Lung (tissue), 11 donors: ENCODE measurements at regions not wholly inside any gene's neighbourhood (a gene's known extent, or its start where the extent isn't known, plus 50 kb on each side); places are given as distances from the start of the nearest gene placed in this dataset.

Experiments used
- ATAC-seq: fragments of 200-7000 bp; cut with Tn5 transposase; one replicate; pipeline ENCODE4 v1.9.1; 2020; ENCODE audit warnings: moderate number of reproducible peaks; ENCODE audit not compliant: insufficient read depth, low FRiP score
- DNase-seq, 3 donors: peaks; one replicate each; pipeline ENCODE4 v3.0.0-alpha.2; 2013 to 2017
- H3K27ac ChIP-seq, 2 donors: one replicate each; pipeline ENCODE4 v1.5.1; 2013; ENCODE audit warnings: mild to moderate bottlenecking in 2 of 2, moderate library complexity in 2 of 2, control low read depth in 1 of 2, inconsistent platforms in 1 of 2, low read depth in 1 of 2, low read length in 1 of 2
- H3K27me3 ChIP-seq, 3 donors: one replicate each; pipeline ENCODE4 v1.5.1; 2013; ENCODE audit warnings: low read length in 2 of 3; ENCODE audit not compliant: control insufficient read depth in 3 of 3, insufficient read depth in 3 of 3
- H3K36me3 ChIP-seq, 4 donors: one replicate each; pipeline ENCODE4 v1.5.1; 2013; ENCODE audit warnings: low read length in 4 of 4, mild to moderate bottlenecking in 1 of 4, moderate library complexity in 1 of 4; ENCODE audit not compliant: control insufficient read depth in 4 of 4, insufficient read depth in 4 of 4
- H3K4me1 ChIP-seq, 5 donors: one replicate each; pipeline ENCODE4 v1.5.1; 2013; ENCODE audit warnings: low read length in 5 of 5, mild to moderate bottlenecking in 2 of 5, moderate library complexity in 1 of 5; ENCODE audit not compliant: control insufficient read depth in 5 of 5, insufficient read depth in 5 of 5
- H3K4me3 ChIP-seq: one replicate; pipeline ENCODE4 v1.5.1; 2013; ENCODE audit warnings: mild to moderate bottlenecking, control low read depth, moderate library complexity
- H3K9ac ChIP-seq, 2 donors: one replicate each; pipeline ENCODE4 v1.5.1; 2013; ENCODE audit warnings: low read length in 2 of 2, control low read depth in 1 of 2; ENCODE audit not compliant: insufficient read depth in 1 of 2
- H3K9me3 ChIP-seq, 4 donors: one replicate each; pipeline ENCODE4 v1.5.1; 2013; ENCODE audit warnings: low read length in 3 of 4, mild to moderate bottlenecking in 1 of 4, moderate library complexity in 1 of 4; ENCODE audit not compliant: control insufficient read depth in 4 of 4, insufficient read depth in 3 of 4
- CTCF ChIP-seq: IDR thresholded peaks from 2 replicates; pipeline ENCODE4 v1.5.1; 2012; ENCODE audit warnings: mild to moderate bottlenecking; ENCODE audit errors: control extremely low read depth, extremely low read depth
- WGBS, 2 donors: extraction: QIAGEN DNeasy Blood & Tissue Kit; methylation state at CpG; one replicate each; pipeline ENCODE4 v1.1.7; 2013; 5-methylcytosine and 5-hydroxymethylcytosine counted together
- donor health status: control.
- donor health status: control.
- donor health status: Bipolar disorder and iron deficiency.
- donor health status: healthy.
- donor health status: DM: yes; HTN: yes; CAD: no.

GRCh38 chr5:174852143-174852542, 127.8 kb downstream of the MSX2 start:
- Histone ChIP-seq H3K27me3 (no peaks in the 10 kb centered on the region), H3K4me1 (no peaks in the 10 kb centered on the region), H3K4me3 (no peak overlapping the region), H3K9me3 (peaks cover 0 to 6% (median 0%) of the 10 kb centered on the region in 4 donors), H3K36me3 (no peaks in the 10 kb centered on the region), H3K9ac (no peak overlapping the region), H3K27ac (no peak overlapping the region)
- no peak for TF ChIP-seq CTCF
- ATAC-seq, result no peak
- WGBS, 2 donors, result 75% methylated on average over 5 of the region's 5 CpGs
- no peak for DNase-seq

GRCh38 chr5:174850565-174851169, 126.3 kb downstream of the MSX2 start:
- no peak for DNase-seq
- Histone ChIP-seq H3K9me3 (peaks cover 0 to 3% (median 0%) of the 10 kb centered on the region in 4 donors), H3K36me3 (no peaks in the 10 kb centered on the region), H3K4me1 (no peaks in the 10 kb centered on the region), H3K27ac (no peak overlapping the region), H3K27me3 (no peaks in the 10 kb centered on the region), H3K9ac (no peak overlapping the region), H3K4me3 (no peak overlapping the region)
- no peak for ATAC-seq
- no peak for TF ChIP-seq CTCF
- WGBS, 2 donors, result 52 to 69% methylated on average over 4 of the region's 4 CpGs

GRCh38 chr5:174849426-174849825, 125.0 kb downstream of the MSX2 start:
- no peak overlapping the region for H3K4me3 ChIP-seq
- ATAC-seq (no peak), DNase-seq (no peak)
- H3K4me1 ChIP-seq, result peaks cover 0 to 3% (median 0%) of the 10 kb centered on the region in 5 donors
- WGBS, 2 donors, result 72 to 78% methylated on average over 7 of the region's 7 CpGs
- no peaks in the 10 kb centered on the region for H3K27me3 ChIP-seq
- no peak overlapping the region for H3K27ac ChIP-seq
- H3K9me3 ChIP-seq, result peaks cover 0 to 3% (median 0%) of the 10 kb centered on the region in 4 donors
- H3K36me3 ChIP-seq, result no peaks in the 10 kb centered on the region
- no peak overlapping the region for H3K9ac ChIP-seq
- no peak for TF ChIP-seq CTCF

DNA sequence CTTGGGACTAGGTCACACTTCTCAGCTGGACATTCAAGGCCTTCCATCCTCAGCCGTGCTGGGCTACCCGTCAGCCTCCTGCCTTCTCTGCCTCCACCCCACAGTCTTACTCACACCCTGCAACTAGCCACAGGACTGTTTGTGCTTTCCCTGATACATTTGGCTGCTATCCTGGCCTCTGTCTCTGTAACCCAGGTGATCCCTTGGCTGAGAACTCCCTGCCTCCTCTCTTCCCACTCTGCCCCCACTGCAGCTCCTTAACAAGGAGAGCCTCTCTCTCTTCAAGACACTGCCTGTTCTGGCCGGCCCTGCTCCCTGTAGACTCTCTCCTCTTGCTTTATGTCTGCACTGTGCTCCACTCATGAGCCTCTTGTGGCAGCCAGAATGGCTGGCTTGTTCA, 120.6 kb downstream of the MSX2 start:
- DNase-seq (no peak), ATAC-seq (no peak)
- no peak for TF ChIP-seq CTCF
- H3K27me3 ChIP-seq, result no peaks in the 10 kb centered on the region
- H3K4me3 ChIP-seq, result no peak overlapping the region
- H3K9ac ChIP-seq, result no peak overlapping the region
- peaks cover 0 to 31% (median 2%) of the 10 kb centered on the region in 5 donors for H3K4me1 ChIP-seq
- no peak overlapping the region for H3K27ac ChIP-seq
- WGBS, 2 donors, result 73 to 90% methylated on average over 3 of the region's 3 CpGs
- peaks cover 0 to 2% (median 0%) of the 10 kb centered on the region in 4 donors for H3K9me3 ChIP-seq
- H3K36me3 ChIP-seq, result no peaks in the 10 kb centered on the region
